ENCODE measurements at regions not wholly inside any gene's neighbourhood (a gene's known extent, or its start where the extent isn't known, plus 50 kb on each side); places are given as distances from the start of the nearest gene placed in this dataset.
A peak's percentile ranks its signal among the peaks of the same experiment; 100 is the strongest.
"Not testable (repeated sequence)": the region's sequence is repeated elsewhere in the genome, so short reads cannot be mapped to it uniquely, and the experiment has no call there.

DNA sequence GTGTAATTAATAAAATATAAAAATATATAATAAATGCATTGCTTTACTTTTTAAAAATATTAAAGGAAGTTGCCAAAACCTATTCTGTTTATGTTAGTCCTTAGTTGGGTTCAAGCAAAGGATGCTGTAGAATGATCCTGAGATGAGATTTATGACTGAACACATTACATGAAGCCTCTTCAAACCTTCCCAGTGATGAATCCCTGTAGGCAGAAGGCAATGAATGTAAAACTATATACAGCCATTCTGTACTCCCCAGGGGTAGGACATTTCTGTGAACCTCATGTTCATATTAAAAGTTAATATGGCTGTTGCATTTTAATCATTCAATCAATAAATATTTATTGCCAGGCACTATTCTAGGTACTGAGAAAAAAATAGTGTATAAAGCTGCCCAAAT is 166.0 kb downstream of the RFPL4B start:
- DNase-seq, result no peak

GRCh38 chr6:112522587-112522986 is 175.5 kb downstream of the RFPL4B start:
- DNase-seq, result no peak

DNA sequence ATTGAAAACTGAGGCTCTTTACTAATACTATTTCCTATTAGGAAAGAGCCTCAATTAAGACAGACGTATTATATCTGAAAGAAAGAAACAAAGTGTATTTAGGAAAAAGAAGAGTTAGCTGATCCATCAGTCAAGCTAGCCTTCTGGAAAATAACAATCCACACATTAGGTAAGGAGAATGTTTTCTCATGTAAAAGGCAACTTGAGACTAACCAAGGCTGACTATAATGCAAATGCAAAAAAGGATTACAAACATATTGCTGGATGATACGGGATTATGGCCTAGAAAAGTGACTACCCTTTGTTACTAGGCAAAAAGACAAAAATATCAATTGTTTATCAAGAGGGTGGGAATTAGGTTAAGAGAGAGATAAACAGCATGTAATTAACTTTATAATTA is 176.9 kb downstream of the RFPL4B start:
- DNase-seq, result no peak

- DNase-seq, result no peak
These were observed 178.6 kb downstream of the RFPL4B start for GRCh38 chr6:112525749-112526148.

DNA sequence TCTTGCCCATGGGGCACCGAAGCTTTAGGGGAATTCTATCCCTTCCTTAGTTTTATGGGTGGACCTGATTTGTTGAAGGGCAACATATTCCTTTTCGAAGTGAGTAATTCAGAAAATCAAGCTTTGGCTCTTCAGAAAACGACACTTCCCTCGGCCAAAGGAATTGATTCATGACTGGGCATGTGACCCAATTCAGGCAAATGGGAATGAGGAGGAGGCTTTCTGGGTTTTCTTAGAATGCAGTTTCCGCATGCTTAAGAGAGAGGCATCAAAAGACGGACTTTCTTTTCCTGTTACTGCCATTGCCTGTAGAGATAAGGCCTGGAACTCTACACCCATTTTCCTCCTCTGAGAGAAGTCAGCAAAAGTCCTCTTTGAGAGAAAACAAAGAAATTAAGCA is 179.5 kb downstream of the RFPL4B start:
- DNase-seq, result no peak

DNA sequence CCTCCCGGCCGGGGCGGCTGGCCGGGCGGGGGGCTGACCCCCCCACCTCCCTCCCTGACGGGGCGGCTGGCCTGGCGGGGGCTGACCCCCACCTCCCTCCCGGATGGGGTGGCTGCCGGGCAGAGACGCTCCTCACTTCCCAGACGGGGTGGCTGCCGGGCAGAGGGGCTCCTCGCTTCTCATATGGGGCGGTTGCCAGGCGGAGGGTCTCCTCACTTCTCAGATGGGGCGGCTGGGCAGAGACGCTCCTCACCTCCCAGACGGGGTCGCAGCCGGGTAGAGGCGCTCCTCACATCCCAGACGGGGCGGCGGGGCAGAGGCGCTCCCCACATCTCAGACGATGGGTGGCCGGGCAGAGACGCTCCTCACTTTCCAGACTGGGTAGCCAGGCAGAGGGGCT is 181.2 kb downstream of the RFPL4B start:
- DNase-seq, result not testable (repeated sequence)

- DNase-seq, result no peak
These were observed 188.7 kb downstream of the RFPL4B start for GRCh38 chr6:112535816-112536215.

GRCh38 chr6:112539355-112539754 is 192.2 kb downstream of the RFPL4B start:
- no peak for DNase-seq

GRCh38 chr6:112541847-112542246 is 194.7 kb downstream of the RFPL4B start:
- DNase-seq, result not testable (repeated sequence)

GRCh38 chr6:112547321-112548085 is 200.4 kb downstream of the RFPL4B start:
- DNase-seq, result not testable (repeated sequence)

DNA sequence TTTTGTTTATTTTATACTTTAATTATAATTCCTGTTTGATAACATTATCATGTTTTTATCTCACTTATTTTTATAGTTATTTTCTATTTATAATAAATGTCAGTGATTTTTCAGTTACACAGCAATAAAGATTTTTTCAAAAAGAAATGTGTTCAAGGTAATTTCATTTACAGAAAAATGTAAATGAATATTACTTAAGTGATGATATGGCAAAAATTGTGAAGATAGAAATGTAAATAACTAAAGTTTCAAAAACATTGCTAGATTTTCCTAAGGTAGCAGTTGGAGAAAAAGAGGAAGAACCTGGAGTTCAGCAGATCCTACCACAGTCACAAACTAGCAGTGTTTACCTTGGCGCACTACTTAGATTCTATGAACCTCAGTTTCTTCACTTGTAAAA is 202.6 kb downstream of the RFPL4B start:
- DNase-seq, result no peak

DNA sequence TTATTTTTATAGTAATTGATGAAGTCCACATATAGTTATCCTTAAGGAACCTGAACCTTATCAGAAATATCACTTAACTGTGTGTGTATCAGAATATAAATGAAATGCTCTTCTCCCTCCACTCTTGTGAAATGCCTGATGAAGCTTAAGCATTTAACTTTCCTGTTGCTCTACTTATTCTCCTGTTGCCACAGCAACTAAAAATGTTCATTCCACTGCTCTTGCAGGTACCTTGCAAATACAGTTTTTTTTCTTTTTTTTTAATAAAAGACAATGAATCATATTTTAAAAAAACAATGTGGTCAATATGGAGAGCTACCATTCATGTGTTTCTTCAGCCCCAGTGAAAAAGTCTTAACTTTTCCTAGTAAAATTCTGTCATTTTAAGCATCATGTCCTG is 210.3 kb downstream of the RFPL4B start:
- no peak for DNase-seq

GRCh38 chr6:112557961-112558360 is 210.8 kb downstream of the RFPL4B start:
- no peak for DNase-seq

GRCh38 chr6:112560651-112561050 is 213.5 kb downstream of the RFPL4B start:
- no peak for DNase-seq

DNA sequence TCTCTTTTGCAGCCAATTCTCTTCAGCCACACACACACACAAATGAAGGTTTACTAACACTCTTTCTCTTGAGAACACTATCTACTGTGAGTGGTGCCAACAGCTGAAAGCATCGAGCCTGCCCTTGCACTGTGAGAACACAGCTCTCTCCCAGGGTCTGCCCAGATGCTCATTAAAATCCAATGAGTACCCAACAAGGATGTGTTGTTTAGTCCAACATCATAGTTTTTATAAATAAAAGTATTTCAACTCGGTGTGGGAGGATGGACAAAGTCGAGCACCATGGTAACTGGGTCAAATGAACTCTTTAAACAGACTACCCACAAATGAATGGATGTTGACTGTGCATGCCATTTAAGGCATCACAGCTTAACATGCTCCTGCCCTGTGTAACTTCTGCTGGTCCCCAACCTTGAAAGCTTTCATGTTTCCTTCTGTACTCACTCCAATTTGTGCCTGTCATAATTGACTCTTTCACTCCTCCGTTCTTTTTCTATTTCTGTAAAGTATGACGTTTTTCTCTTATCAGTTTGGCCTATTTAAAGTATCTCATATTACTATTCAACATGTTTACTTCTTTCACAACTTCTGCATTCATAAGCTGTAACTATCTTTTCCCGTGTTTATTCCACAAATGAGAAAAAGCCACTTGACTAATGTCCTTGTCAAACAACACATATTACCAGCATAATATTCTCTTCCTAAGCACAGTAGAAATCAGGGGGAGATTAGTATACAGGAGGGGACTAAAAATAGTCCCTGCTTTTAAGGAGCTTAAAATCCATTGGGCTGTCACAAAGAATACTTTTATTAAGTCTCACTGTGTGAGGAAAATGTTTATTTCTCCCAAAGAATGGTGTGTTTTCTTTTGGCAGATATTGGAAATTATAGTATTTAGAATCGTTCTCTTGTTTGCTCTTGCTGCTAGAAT is 215.4 kb downstream of the RFPL4B start:
- DNase-seq, result no peak

DNA sequence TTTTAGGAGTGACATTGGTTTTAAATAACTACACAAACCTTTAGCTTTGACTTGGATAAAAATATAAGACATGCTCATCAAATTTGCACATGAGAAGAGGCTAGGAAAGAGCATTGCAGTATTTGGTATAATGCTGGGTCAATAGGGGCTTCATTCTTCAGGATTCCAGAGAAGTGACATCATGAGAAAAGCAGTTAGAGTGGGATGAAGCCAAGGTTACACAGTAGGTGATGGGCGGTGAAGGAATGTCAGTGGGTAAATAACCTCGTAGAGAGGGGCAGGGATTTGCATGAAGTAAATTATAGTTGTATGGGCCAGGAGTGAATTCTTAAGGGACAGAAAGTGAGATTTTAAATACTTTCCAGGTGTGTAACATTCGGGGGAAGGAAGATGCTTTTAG is 216.2 kb downstream of the RFPL4B start:
- DNase-seq, result peak; percentile 17

DNA sequence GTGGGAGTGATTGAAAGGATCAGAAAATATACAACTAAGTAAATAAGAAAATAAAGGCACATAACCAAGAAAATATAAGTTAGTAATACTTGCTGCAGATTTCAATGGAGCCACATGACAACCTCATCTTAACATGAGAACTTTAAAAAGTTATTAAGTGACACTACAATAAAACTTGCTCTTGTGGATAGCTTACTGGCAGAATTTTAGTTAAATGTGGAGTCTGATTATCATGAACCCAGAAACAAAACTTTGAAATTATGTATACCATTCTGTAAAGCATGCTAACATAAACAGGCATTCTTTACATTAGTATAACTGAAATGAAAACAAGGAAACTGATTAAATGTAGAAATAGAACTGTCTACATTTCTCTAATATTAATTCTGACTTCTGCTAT is 220.9 kb downstream of the RFPL4B start:
- DNase-seq, result no peak

GRCh38 chr6:112571488-112572270 is 224.5 kb downstream of the RFPL4B start:
- DNase-seq, result no peak

DNA sequence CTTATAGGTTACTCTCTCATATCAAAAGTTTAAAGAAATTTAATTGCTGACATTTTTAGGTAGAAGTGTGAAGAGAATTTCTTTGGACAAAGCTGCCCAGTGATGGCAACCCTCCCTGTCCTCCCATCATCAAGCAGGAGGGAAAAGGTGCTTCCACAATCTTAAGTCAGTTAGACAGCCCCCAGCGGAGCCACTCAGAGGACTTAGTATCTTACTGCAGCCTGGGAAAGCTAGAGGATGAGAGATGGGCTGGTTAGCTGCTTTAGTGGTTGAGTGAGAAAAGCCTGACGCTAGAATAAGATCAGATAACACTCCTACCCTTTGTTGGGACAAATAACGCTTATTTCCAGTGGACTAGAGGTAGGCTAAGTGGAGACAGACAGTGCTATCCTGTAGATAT is 227.1 kb downstream of the RFPL4B start:
- no peak for DNase-seq

DNA sequence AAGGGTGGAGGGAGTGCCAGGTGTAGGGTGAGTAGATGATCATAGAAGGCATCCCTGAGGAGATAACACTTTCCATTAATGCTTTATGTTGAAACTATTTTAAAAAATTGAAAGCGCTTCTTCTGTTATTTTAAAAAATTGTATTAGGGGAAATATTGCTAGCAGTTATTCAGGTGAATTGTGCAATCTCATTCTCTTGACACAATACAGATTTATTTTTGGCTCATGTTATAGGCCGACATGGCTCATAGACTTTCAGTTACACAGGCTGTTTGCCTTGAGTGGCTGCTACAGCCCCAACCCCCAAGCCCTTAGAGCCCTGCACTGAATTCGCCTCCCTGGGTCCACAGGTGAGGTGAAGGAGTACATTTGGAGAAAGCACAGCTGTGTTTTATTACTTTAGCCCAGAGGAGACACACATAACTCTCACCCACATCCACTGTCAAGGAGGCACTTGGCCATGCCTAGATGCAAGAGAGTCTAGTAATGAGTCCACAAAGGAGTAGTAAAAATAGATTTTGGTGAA is 228.2 kb downstream of the RFPL4B start:
- no peak for DNase-seq

GRCh38 chr6:112576423-112576822 is 229.3 kb downstream of the RFPL4B start:
- no peak for DNase-seq

GRCh38 chr6:112579601-112580000 is 232.5 kb downstream of the RFPL4B start:
- DNase-seq, result no peak

Measured in renal pelvis (tissue), 1 donor.